NCI-H345 treated with DMSO at 0.1 percent for 48 hours (cell line): ENCODE measurements at regions not wholly inside any gene's neighbourhood (a gene's known extent, or its start where the extent isn't known, plus 50 kb on each side); places are given as distances from the start of the nearest gene placed in this dataset.

Source experiments
- DNase-seq: peaks from one replicate; lab custom pipeline; 2025; ENCODE audit not compliant: unreplicated experiment; lab: John Stamatoyannopoulos, UW

DNA sequence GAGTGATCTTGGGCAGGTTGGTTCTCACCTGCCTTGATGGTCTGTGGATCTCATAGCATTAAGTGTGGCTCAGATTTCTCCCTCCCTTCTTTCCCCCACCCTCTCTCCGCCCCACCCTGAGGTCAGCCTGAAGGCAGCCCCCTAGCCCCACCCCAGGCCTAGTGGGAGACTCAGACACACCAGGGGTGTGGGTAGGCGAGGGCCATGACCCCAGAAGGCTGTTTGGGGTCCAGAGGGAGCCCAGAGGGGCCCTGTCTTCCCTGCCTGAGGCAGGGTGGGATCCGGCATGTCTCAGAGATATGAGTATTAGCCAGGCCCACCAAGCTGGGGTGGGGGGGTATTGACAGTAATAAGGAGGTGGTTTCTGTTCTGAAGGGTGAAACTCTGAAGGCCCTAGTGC is 160.5 kb downstream of the GLI2 start:
- DNase-seq = no peak

DNA sequence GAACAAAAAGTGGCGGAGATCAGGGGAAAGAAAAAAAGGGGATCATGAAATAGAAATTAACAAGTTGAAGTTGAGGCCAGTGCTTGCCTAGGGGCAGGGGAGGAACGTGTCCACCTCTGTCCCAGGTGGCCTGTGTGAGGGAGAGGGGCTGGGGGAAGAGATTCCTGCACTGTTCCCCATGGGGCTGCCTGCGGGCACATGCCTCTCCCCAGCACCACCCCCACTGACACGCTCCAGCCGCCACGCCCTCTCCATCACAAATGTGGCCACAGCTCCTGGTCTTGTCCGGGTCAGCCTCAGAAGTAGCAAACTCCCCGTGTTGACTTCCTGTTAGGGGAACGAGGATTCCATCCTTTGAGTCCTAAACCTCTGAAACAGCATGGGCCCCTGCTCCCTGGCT is 161.2 kb downstream of the GLI2 start:
- no peak for DNase-seq

DNA sequence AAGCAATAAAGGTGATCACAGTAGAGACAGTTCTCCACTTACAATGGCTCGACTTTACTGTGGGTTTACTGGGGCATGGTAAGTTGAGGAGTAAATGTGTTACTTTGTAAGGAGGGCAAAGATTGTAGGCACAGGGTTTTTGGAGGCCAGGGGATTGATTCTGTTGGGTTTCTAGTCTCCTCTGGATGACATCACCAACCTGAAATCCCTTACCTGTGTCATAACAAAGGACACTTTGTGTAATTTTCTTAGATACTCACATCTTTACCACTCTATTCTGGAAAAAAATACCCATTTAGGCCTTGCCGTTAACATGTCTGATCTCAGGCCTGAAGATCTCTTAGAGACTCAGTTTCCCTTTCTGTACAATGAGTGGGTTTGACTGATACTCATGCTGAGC is 161.7 kb downstream of the GLI2 start:
- no peak for DNase-seq

DNA sequence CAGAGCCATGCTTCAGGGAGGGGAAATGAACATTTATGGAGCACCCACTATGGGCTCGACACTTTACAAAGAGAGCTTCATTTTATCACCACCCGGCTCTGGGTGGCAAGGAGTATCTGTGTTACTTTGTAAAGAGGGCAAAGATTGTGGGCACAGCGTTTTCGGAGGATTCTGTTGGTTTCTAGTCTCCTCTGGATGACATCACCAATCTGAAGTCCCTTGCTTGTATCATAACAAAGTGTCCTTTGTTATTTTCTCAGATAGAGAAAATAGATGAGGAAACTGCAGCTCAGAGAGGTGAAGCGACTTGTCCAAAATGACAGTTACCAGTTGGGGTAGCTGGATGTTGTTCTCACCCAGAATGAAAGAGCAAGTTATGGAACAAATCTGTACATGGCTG is 162.8 kb downstream of the GLI2 start:
- no peak for DNase-seq

- DNase-seq = peak; percentile 43
These were observed 163.5 kb downstream of the GLI2 start for GRCh38 chr2:120898961-120899750.

- DNase-seq = no peak
These were observed 164.1 kb downstream of the GLI2 start for GRCh38 chr2:120899771-120900170.

DNA sequence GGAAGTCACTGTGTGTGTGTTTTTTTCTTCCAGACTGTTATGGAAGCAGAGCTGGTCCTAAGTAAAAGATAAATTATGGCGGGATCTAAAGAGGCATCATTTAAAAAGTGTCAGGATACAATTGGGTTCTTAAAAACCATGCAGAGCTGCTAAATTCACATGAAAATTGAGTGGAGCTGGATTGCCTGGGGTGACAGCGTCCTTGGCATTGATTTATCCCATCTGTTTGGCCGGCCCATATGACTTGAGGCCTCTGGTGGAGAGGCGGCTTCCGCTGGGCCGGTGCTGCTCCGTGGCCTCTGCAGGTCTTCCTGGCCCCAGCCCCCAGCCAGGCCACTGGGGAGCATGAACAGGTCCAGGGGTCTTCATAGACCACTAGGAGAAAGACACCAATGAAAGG is 165.5 kb downstream of the GLI2 start:
- no peak for DNase-seq

- DNase-seq = no peak
These were observed 166.9 kb downstream of the GLI2 start for GRCh38 chr2:120902592-120902991.

- no peak for DNase-seq
These were observed 168.7 kb downstream of the GLI2 start for GRCh38 chr2:120904379-120904778.

DNA sequence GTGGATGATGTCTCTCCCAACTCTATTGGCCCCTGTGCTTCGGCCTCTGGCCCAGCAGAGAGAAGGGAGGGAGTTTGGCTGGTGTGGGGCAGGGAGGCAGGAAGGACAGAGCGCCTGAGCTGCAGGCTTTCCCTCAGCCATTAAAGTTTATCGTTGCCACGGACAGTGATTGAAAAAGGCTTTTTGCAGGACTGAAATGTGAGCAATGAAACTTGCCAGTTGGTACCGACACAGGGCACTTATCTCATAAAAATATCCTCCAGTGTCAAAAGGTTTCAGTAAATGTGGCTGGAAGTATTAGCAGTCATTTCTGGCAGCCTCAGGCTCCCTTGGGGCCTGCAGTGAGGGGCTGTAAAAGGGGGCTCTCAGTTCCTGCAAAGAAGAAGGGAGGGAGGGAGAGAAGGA is 169.2 kb downstream of the GLI2 start:
- no peak for DNase-seq

DNA sequence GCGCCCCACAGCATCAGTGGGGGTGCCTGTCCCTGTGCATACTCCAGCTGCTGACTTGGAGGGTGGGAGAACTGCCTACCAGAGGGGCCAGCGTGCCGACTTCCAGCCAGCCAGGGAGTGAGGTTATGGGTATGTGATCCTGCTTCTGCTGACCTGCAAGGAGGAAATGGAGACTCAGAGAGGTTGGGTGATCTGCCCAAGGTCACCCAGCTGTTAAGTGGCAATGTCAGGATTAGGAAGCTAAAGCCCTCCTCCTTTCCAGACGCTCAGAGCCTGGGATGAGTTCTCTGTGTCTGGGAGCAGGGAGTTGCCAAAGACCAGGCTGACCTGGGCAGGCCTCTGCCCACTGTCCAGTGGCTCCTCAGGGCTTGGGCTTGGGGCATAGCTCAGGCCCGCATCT is 169.6 kb downstream of the GLI2 start:
- no peak for DNase-seq

GRCh38 chr2:120905824-120906571 is 170.3 kb downstream of the GLI2 start:
- DNase-seq = no peak

- no peak for DNase-seq
These were observed 171.2 kb downstream of the GLI2 start for GRCh38 chr2:120906914-120907313.

GRCh38 chr2:120907822-120908221 is 172.2 kb downstream of the GLI2 start:
- DNase-seq = no peak

DNA sequence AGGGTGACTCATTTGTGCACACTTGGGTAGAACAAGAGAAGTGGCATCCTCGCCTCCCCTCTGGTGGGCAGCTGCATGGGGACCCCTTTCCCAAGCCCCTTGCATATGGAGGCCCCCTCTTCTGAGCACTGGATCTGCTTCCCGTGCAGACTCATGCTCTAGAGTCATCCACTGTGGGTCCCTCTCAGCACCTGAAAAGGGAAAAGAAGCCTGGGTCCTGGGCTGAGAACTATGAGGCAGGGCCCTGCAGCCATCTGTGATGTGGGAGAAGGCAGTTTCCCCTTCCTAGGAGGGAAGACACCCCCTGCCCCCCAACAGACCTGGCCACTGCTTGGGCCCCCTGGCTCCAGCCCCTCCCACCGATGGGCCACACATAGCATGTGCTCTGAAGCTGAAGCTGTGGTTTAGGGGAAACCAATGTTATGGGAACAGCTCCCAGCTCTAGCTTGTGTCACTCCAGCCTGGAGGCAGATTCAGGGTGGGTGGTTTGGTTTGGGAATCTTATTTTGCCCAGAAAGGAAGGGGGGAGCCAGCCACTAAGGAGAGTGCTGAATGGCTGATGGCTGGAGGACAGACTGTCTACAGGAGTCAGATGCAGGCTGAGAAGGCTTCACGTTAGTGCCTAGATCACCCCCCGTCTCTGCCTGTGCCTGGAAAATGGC is 172.8 kb downstream of the GLI2 start:
- DNase-seq = no peak

- DNase-seq = no peak
These were observed 173.4 kb downstream of the GLI2 start for GRCh38 chr2:120909102-120909501.

DNA sequence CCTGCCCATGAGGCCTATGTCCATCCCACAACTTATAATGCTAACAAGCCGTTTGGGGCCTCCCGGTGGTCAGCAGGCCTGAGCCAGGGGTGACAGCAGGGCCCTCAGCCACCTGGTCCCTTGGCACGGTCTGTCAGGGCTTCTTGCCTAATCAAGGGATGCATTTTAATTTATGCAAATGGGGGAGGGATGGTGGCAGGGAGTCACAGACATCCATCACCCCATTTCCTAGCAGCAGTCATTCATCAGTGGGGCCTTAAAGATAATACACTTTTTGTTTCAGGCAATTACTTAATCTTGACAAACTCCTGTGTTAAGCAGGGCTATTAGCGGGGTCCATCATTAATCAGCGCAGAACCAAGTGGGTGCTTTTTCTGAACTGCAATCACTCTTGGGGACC is 174.5 kb downstream of the GLI2 start:
- DNase-seq = no peak

GRCh38 chr2:120910956-120911951 is 175.6 kb downstream of the GLI2 start:
- no peak for DNase-seq

- DNase-seq = no peak
These were observed 176.7 kb downstream of the GLI2 start for GRCh38 chr2:120912101-120912985.
